IMR-90 (cell line): ENCODE measurements at regions not wholly inside any gene's neighbourhood (a gene's known extent, or its start where the extent isn't known, plus 50 kb on each side); places are given as distances from the start of the nearest gene placed in this dataset.

Source experiments
- ATAC-seq: fragments of 200-7000 bp; cut with Tn5 transposase; 2 replicates; pipeline ENCODE4 v1.9.1; 2020; ENCODE audit warnings: low read depth, mild to moderate bottlenecking, moderate library complexity
- BruUV-seq: library from RNA; stranded (reverse); fragments of 400-500 nt; replicated peaks from 2 replicates; lab custom pipeline; 2021; lab: Mats Ljungman, UMichigan
- CTCF ChIA-PET: fragments of 300-600 bp; formaldehyde crosslinking; extraction: SDS; loops from one replicate; lab custom pipeline; 2021; ENCODE audit warnings: antibody characterized with exemption; lab: Yijun Ruan, JAX
- POLR2A ChIA-PET: fragments of 300-600 bp; sonication (Branson Sonifier 250); formaldehyde crosslinking; loops from one replicate; lab custom pipeline; 2022; ENCODE audit warnings: antibody characterized with exemption; ENCODE audit not compliant: unreplicated experiment; lab: Charles Lee
- DNase-seq: peaks from one replicate; pipeline ENCODE4 v3.0.0; 2013
- H2AFZ ChIP-seq: replicated peaks from 2 replicates; pipeline ENCODE3; 2013; ENCODE audit warnings: low read length, mild to moderate bottlenecking; ENCODE audit not compliant: poor library complexity
- H2AK5ac ChIP-seq: 2 replicates; pipeline ENCODE4 v1.6.1; 2013; ENCODE audit warnings: low read depth, low read length, inconsistent platforms
- H2AK9ac ChIP-seq: replicated peaks from 2 replicates; pipeline ENCODE3; 2013; ENCODE audit warnings: mild to moderate bottlenecking, low read depth, low read length, moderate library complexity; ENCODE audit not compliant: poor library complexity
- H2BK120ac ChIP-seq: 2 replicates; pipeline ENCODE4 v1.6.1; 2013; ENCODE audit warnings: low read depth, low read length, inconsistent platforms
- H2BK15ac ChIP-seq: 3 replicates; pipeline ENCODE4 v1.6.1; 2013; ENCODE audit warnings: low read depth, low read length, inconsistent platforms
- H2BK20ac ChIP-seq: 2 replicates; pipeline ENCODE4 v1.6.1; 2013; ENCODE audit warnings: low read depth, mild to moderate bottlenecking, inconsistent platforms, low read length, moderate library complexity
- H2BK5ac ChIP-seq: 2 replicates; pipeline ENCODE4 v1.6.1; 2013; ENCODE audit warnings: mild to moderate bottlenecking, low read depth, low read length, inconsistent platforms; ENCODE audit not compliant: poor library complexity, severe bottlenecking
- H3K14ac ChIP-seq: replicated peaks from 2 replicates; pipeline ENCODE4 v1.6.1; 2013; ENCODE audit warnings: low read depth, low read length, inconsistent platforms
- H3K18ac ChIP-seq: 2 replicates; pipeline ENCODE4 v1.6.1; 2013; ENCODE audit warnings: low read depth, low read length, control low read depth
- H3K23ac ChIP-seq: 2 replicates; pipeline ENCODE4 v1.6.1; 2013; ENCODE audit warnings: low read depth, low read length, inconsistent platforms
- H3K27ac ChIP-seq: 2 replicates; pipeline ENCODE4 v1.5.1; 2013; ENCODE audit warnings: mild to moderate bottlenecking, control low read depth, low read length; ENCODE audit not compliant: insufficient read depth
- H3K27me3 ChIP-seq: 2 replicates; pipeline ENCODE4 v1.6.1; 2013; ENCODE audit warnings: low read length; ENCODE audit not compliant: control insufficient read depth, insufficient read depth
- H3K36me3 ChIP-seq: 2 replicates; pipeline ENCODE4 v1.6.1; 2013; ENCODE audit warnings: low read length, mixed read lengths; ENCODE audit not compliant: control insufficient read depth, insufficient read depth
- H3K4ac ChIP-seq: 2 replicates; pipeline ENCODE4 v1.6.1; 2013; ENCODE audit warnings: low read depth, low read length, inconsistent platforms
- H3K4me1 ChIP-seq: 2 replicates; pipeline ENCODE4 v1.6.1; 2013; ENCODE audit warnings: low read length, mixed read lengths; ENCODE audit not compliant: control insufficient read depth, insufficient read depth
- H3K4me2 ChIP-seq: 2 replicates; pipeline ENCODE4 v1.6.1; 2013; ENCODE audit warnings: low read depth, mild to moderate bottlenecking, control low read depth, low read length, moderate library complexity
- H3K4me3 ChIP-seq: 2 replicates; pipeline ENCODE4 v1.5.1; 2013; ENCODE audit warnings: low read depth, mild to moderate bottlenecking, control low read depth, low read length, moderate library complexity; ENCODE audit not compliant: insufficient read depth
- H3K56ac ChIP-seq: 2 replicates; pipeline ENCODE4 v1.6.1; 2013; ENCODE audit warnings: low read length, inconsistent platforms; ENCODE audit not compliant: insufficient read depth; ENCODE audit errors: extremely low read depth
- H3K79me1 ChIP-seq, 2 experiments: 2 replicates each; pipeline ENCODE4 v1.6.1; 2013; ENCODE audit warnings: low read length in 2 of 2, inconsistent platforms in 1 of 2, low read depth in 1 of 2
- H3K9ac ChIP-seq: 2 replicates; pipeline ENCODE4 v1.6.1; 2013; ENCODE audit warnings: low read depth, low read length, control low read depth
- H3K9me1 ChIP-seq: 2 replicates; pipeline ENCODE4 v1.6.1; 2013; ENCODE audit warnings: low read length, inconsistent platforms; ENCODE audit not compliant: insufficient read depth
- H3K9me3 ChIP-seq: 2 replicates; pipeline ENCODE4 v1.6.1; 2013; ENCODE audit warnings: low read length; ENCODE audit not compliant: control insufficient read depth, insufficient read depth
- H4K20me1 ChIP-seq: 2 replicates; pipeline ENCODE4 v1.6.1; 2013; ENCODE audit warnings: low read length, inconsistent platforms; ENCODE audit not compliant: insufficient read depth
- H4K5ac ChIP-seq: 2 replicates; pipeline ENCODE4 v1.6.1; 2013; ENCODE audit warnings: mild to moderate bottlenecking, low read depth, low read length, control low read depth
- H4K8ac ChIP-seq, 2 experiments: 2 replicates each; pipeline ENCODE4 v1.6.1; 2013; ENCODE audit warnings: low read depth in 2 of 2, low read length in 2 of 2, control low read depth in 1 of 2, inconsistent platforms in 1 of 2
- H4K91ac ChIP-seq: 2 replicates; pipeline ENCODE4 v1.6.1; 2013; ENCODE audit warnings: low read depth, low read length, inconsistent platforms; ENCODE audit not compliant: insufficient read depth
- BHLHE40 ChIP-seq: fragments of 150-350 bp; IDR thresholded peaks from 2 replicates; pipeline ENCODE4 v1.6.1; 2016; ENCODE audit warnings: mild to moderate bottlenecking, low read depth, low read length
- CEBPB ChIP-seq: IDR thresholded peaks from 2 replicates; pipeline ENCODE4 v1.6.1; 2012; ENCODE audit warnings: low read depth, low read length, improper control_type of control experiment
- CTCF ChIP-seq: conservative IDR thresholded peaks from 2 replicates; pipeline ENCODE4 v1.5.1; 2012; ENCODE audit warnings: mild to moderate bottlenecking, low read depth, low read length, improper control_type of control experiment
- ELK1 ChIP-seq: fragments of 150-350 bp; IDR thresholded peaks from 2 replicates; pipeline ENCODE4 v1.6.1; 2016; ENCODE audit warnings: low read depth, mild to moderate bottlenecking, low read length, moderate library complexity, borderline replicate concordance
- FOS ChIP-seq: fragments of 150-350 bp; IDR thresholded peaks from 2 replicates; pipeline ENCODE4 v1.6.1; 2016; ENCODE audit warnings: low read depth, low read length
- MAFK ChIP-seq: IDR thresholded peaks from 2 replicates; pipeline ENCODE4 v1.6.1; 2012; ENCODE audit warnings: low read depth, low read length, improper control_type of control experiment
- MAZ ChIP-seq: IDR thresholded peaks from 2 replicates; pipeline ENCODE4 v1.6.1; 2012; ENCODE audit warnings: low read depth, mild to moderate bottlenecking, low read length, improper control_type of control experiment, moderate library complexity, borderline replicate concordance
- NFE2L2 ChIP-seq: fragments of 150-350 bp; IDR thresholded peaks from 2 replicates; pipeline ENCODE4 v1.6.1; 2016; ENCODE audit warnings: low read depth, mild to moderate bottlenecking, low read length
- RCOR1 ChIP-seq: IDR thresholded peaks from 2 replicates; pipeline ENCODE4 v1.6.1; 2012; ENCODE audit warnings: mild to moderate bottlenecking, low read length, improper control_type of control experiment; ENCODE audit not compliant: insufficient replicate concordance
- USF2 ChIP-seq: fragments of 150-350 bp; IDR thresholded peaks from 2 replicates; pipeline ENCODE4 v1.6.1; 2017; ENCODE audit warnings: mild to moderate bottlenecking, antibody characterized with exemption, low read length, low read depth
- dilution Hi-C: fragments of 300-500 bp; cut with HindIII; formaldehyde crosslinking; loops from one replicate; pipeline ENCODE4 v1.14.3; 2018; ENCODE audit warnings: low sequenced_read_pairs; ENCODE audit not compliant: unreplicated experiment
- in situ Hi-C: fragments of 300-500 bp; cut with MboI; formaldehyde crosslinking; loops from 3 replicates; pipeline ENCODE4 v1.14.3; 2019; ENCODE audit warnings: low sequenced_read_pairs, inconsistent platforms, mixed read lengths
- intact Hi-C: fragments of 100-400 bp; cut with micrococcal nuclease; formaldehyde crosslinking; loops from 2 replicates; pipeline ENCODE4 v1.10.0; 2022

- ATAC-seq (no peak), DNase-seq (no peak)
- Histone ChIP-seq H3K14ac (no peak overlapping the region), H3K9me1 (no peaks in the 10 kb centered on the region), H3K9ac (no peak overlapping the region), H2AK9ac (no peak overlapping the region), H2BK5ac (no peak overlapping the region), H3K18ac (no peak overlapping the region), H3K23ac (no peak overlapping the region), H3K27ac (no peak overlapping the region), H3K56ac (no peak overlapping the region), H4K91ac (no peak overlapping the region), H4K20me1 (no peaks in the 10 kb centered on the region), H4K8ac (no peak overlapping the region), H2BK20ac (no peak overlapping the region), H2BK15ac (no peak overlapping the region), H2AK5ac (no peak overlapping the region), H3K36me3 (no peaks in the 10 kb centered on the region), H4K5ac (no peak overlapping the region), H3K27me3 (no peaks in the 10 kb centered on the region), H3K4me2 (no peak overlapping the region), H2AFZ (no peak overlapping the region), H3K4me3 (no peak overlapping the region), H3K79me1 (no peaks in the 10 kb centered on the region), H3K4me1 (no peaks in the 10 kb centered on the region), H3K9me3 (peaks cover 6% of the 10 kb centered on the region; the same call in 1 of the 2 replicates), H2BK120ac (no peak overlapping the region), H3K4ac (no peak overlapping the region)
- in situ Hi-C loops (no loop called here), intact Hi-C loops (no loop called here), dilution Hi-C loops (no loop called here)
- ChIA-PET POLR2A (no interaction called here), CTCF (no interaction called here)
- no peak for TF ChIP-seq FOS
- no peak for TF ChIP-seq RCOR1
- no peak for TF ChIP-seq ELK1
- no peak for TF ChIP-seq MAZ
- TF ChIP-seq CTCF = no peak
- no peak for TF ChIP-seq NFE2L2
- no peak for TF ChIP-seq MAFK
- TF ChIP-seq USF2 = no peak
- TF ChIP-seq BHLHE40 = no peak
- TF ChIP-seq CEBPB = no peak
- BruUV-seq = no TSS peak
Observed at GRCh38 chr16:79754501-79754900, 154.0 kb upstream of the MAF start.
